Body of pancreas (tissue), 4 donors: ENCODE measurements at regions not wholly inside any gene's neighbourhood (a gene's known extent, or its start where the extent isn't known, plus 50 kb on each side); places are given as distances from the start of the nearest gene placed in this dataset.

ENCODE experiments used
- ATAC-seq: fragments of 150-250 bp; one replicate; pipeline ENCODE4 v1.9.1; 2016
- DNase-seq, 4 donors: peaks; one replicate each; pipeline ENCODE4 v3.0.0-alpha.2; 2019
- H3K27ac ChIP-seq, 4 donors: fragments of 200-600 bp; sonication (generic); 1 replicate in 3 of 4; 2 replicates in 1 of 4; pipeline versions ENCODE4 v1.5.1 to v1.6.1; 2016 to 2019; ENCODE audit warnings: mild to moderate bottlenecking in 1 of 4, mixed read lengths in 1 of 4, moderate library complexity in 1 of 4
- H3K27me3 ChIP-seq, 2 donors: fragments of 200-600 bp; sonication (generic); one replicate each; pipeline ENCODE4 v1.6.0; 2016; ENCODE audit warnings: mild to moderate bottlenecking in 1 of 2
- H3K36me3 ChIP-seq, 2 donors: fragments of 200-600 bp; sonication (generic); replicated peaks in 1 of 2; 2 replicates each; pipeline ENCODE4 v1.5.1; 2016; ENCODE audit warnings: low read depth in 2 of 2; ENCODE audit not compliant: insufficient read depth in 1 of 2
- H3K4me1 ChIP-seq: fragments of 200-600 bp; sonication (generic); one replicate; pipeline ENCODE4 v1.6.0; 2016
- H3K4me3 ChIP-seq, 2 donors: fragments of 200-600 bp; sonication (generic); 1 replicate in 1 of 2; 2 replicates in 1 of 2; pipeline ENCODE4 v1.5.1; 2016 to 2019
- H3K9me3 ChIP-seq, 3 donors: fragments of 200-600 bp; sonication (generic); 1 replicate in 2 of 3; 2 replicates in 1 of 3; pipeline ENCODE4 v1.5.1; 2016
- CTCF ChIP-seq, 7 experiments: fragments of 450-650 bp in 4 of 7; fragments of 200-600 bp in 3 of 7; sonication (generic) in 3 of 7; IDR thresholded peaks; one replicate each; pipeline ENCODE4 v1.5.1; 2016 to 2019; ENCODE audit warnings: antibody characterized with exemption in 7 of 7
- POLR2A ChIP-seq, 3 donors: fragments of 450-650 bp; IDR thresholded peaks; one replicate each; pipeline ENCODE4 v1.6.1; 2016; ENCODE audit warnings: antibody characterized with exemption in 3 of 3, mild to moderate bottlenecking in 2 of 3
- WGBS, 2 donors: methylation state at CpG; one replicate each; pipeline ENCODE4 v1.1.5; 2017; 5-methylcytosine and 5-hydroxymethylcytosine counted together
- intact Hi-C: fragments of 100-400 bp; cut with DNase I; formaldehyde crosslinking; loops from one replicate; pipeline ENCODE4 v1.15.1; 2023

- H3K9me3 ChIP-seq = no peaks in the 10 kb centered on the region
- 65 to 71% methylated on average over 9 of the region's 9 CpGs for WGBS, 2 donors
- H3K27me3 ChIP-seq = no peaks in the 10 kb centered on the region
- H3K4me3 ChIP-seq = no peak overlapping the region
- ATAC-seq (no peak), DNase-seq (no peak)
- peaks cover 16% of the 10 kb centered on the region for H3K4me1 ChIP-seq
- TF ChIP-seq POLR2A (IDR thresholded peaks at IDR 0.05) = no peak
- TF ChIP-seq CTCF (IDR thresholded peaks at IDR 0.05) = no peak
- H3K36me3 ChIP-seq = no peaks in the 10 kb centered on the region
- H3K27ac ChIP-seq = no peak overlapping the region
- intact Hi-C loops = loop anchor here (5.0 to 10.0 kb wide), 2 partner anchors 34 to 186 kb away; no protein-coding TSS in a partner anchor
Measured at GRCh38 chr15:45428491-45428890, 50.1 kb upstream of the GATM start.
